IMR-90 (cell line): ENCODE measurements at regions not wholly inside any gene's neighbourhood (a gene's known extent, or its start where the extent isn't known, plus 50 kb on each side); places are given as distances from the start of the nearest gene placed in this dataset.

ENCODE experiments used
- ATAC-seq: fragments of 200-7000 bp; cut with Tn5 transposase; 2 replicates; pipeline ENCODE4 v1.9.1; 2020; ENCODE audit warnings: low read depth, mild to moderate bottlenecking, moderate library complexity
- BruUV-seq: library from RNA; stranded (reverse); fragments of 400-500 nt; replicated peaks from 2 replicates; lab custom pipeline; 2021; lab: Mats Ljungman, UMichigan
- CTCF ChIA-PET: fragments of 300-600 bp; formaldehyde crosslinking; extraction: SDS; loops from one replicate; lab custom pipeline; 2021; ENCODE audit warnings: antibody characterized with exemption; lab: Yijun Ruan, JAX
- POLR2A ChIA-PET: fragments of 300-600 bp; sonication (Branson Sonifier 250); formaldehyde crosslinking; loops from one replicate; lab custom pipeline; 2022; ENCODE audit warnings: antibody characterized with exemption; ENCODE audit not compliant: unreplicated experiment; lab: Charles Lee
- DNase-seq: peaks from one replicate; pipeline ENCODE4 v3.0.0; 2013
- H2AFZ ChIP-seq: replicated peaks from 2 replicates; pipeline ENCODE3; 2013; ENCODE audit warnings: low read length, mild to moderate bottlenecking; ENCODE audit not compliant: poor library complexity
- H2AK5ac ChIP-seq: 2 replicates; pipeline ENCODE4 v1.6.1; 2013; ENCODE audit warnings: low read depth, low read length, inconsistent platforms
- H2AK9ac ChIP-seq: replicated peaks from 2 replicates; pipeline ENCODE3; 2013; ENCODE audit warnings: mild to moderate bottlenecking, low read depth, low read length, moderate library complexity; ENCODE audit not compliant: poor library complexity
- H2BK120ac ChIP-seq: 2 replicates; pipeline ENCODE4 v1.6.1; 2013; ENCODE audit warnings: low read depth, low read length, inconsistent platforms
- H2BK15ac ChIP-seq: 3 replicates; pipeline ENCODE4 v1.6.1; 2013; ENCODE audit warnings: low read depth, low read length, inconsistent platforms
- H2BK20ac ChIP-seq: 2 replicates; pipeline ENCODE4 v1.6.1; 2013; ENCODE audit warnings: low read depth, mild to moderate bottlenecking, inconsistent platforms, low read length, moderate library complexity
- H2BK5ac ChIP-seq: 2 replicates; pipeline ENCODE4 v1.6.1; 2013; ENCODE audit warnings: mild to moderate bottlenecking, low read depth, low read length, inconsistent platforms; ENCODE audit not compliant: poor library complexity, severe bottlenecking
- H3K14ac ChIP-seq: replicated peaks from 2 replicates; pipeline ENCODE4 v1.6.1; 2013; ENCODE audit warnings: low read depth, low read length, inconsistent platforms
- H3K18ac ChIP-seq: 2 replicates; pipeline ENCODE4 v1.6.1; 2013; ENCODE audit warnings: low read depth, low read length, control low read depth
- H3K23ac ChIP-seq: 2 replicates; pipeline ENCODE4 v1.6.1; 2013; ENCODE audit warnings: low read depth, low read length, inconsistent platforms
- H3K27ac ChIP-seq: 2 replicates; pipeline ENCODE4 v1.5.1; 2013; ENCODE audit warnings: mild to moderate bottlenecking, control low read depth, low read length; ENCODE audit not compliant: insufficient read depth
- H3K27me3 ChIP-seq: 2 replicates; pipeline ENCODE4 v1.6.1; 2013; ENCODE audit warnings: low read length; ENCODE audit not compliant: control insufficient read depth, insufficient read depth
- H3K36me3 ChIP-seq: 2 replicates; pipeline ENCODE4 v1.6.1; 2013; ENCODE audit warnings: low read length, mixed read lengths; ENCODE audit not compliant: control insufficient read depth, insufficient read depth
- H3K4ac ChIP-seq: 2 replicates; pipeline ENCODE4 v1.6.1; 2013; ENCODE audit warnings: low read depth, low read length, inconsistent platforms
- H3K4me1 ChIP-seq: 2 replicates; pipeline ENCODE4 v1.6.1; 2013; ENCODE audit warnings: low read length, mixed read lengths; ENCODE audit not compliant: control insufficient read depth, insufficient read depth
- H3K4me2 ChIP-seq: 2 replicates; pipeline ENCODE4 v1.6.1; 2013; ENCODE audit warnings: low read depth, mild to moderate bottlenecking, control low read depth, low read length, moderate library complexity
- H3K4me3 ChIP-seq: 2 replicates; pipeline ENCODE4 v1.5.1; 2013; ENCODE audit warnings: low read depth, mild to moderate bottlenecking, control low read depth, low read length, moderate library complexity; ENCODE audit not compliant: insufficient read depth
- H3K56ac ChIP-seq: 2 replicates; pipeline ENCODE4 v1.6.1; 2013; ENCODE audit warnings: low read length, inconsistent platforms; ENCODE audit not compliant: insufficient read depth; ENCODE audit errors: extremely low read depth
- H3K79me1 ChIP-seq, 2 experiments: 2 replicates each; pipeline ENCODE4 v1.6.1; 2013; ENCODE audit warnings: low read length in 2 of 2, inconsistent platforms in 1 of 2, low read depth in 1 of 2
- H3K9ac ChIP-seq: 2 replicates; pipeline ENCODE4 v1.6.1; 2013; ENCODE audit warnings: low read depth, low read length, control low read depth
- H3K9me1 ChIP-seq: 2 replicates; pipeline ENCODE4 v1.6.1; 2013; ENCODE audit warnings: low read length, inconsistent platforms; ENCODE audit not compliant: insufficient read depth
- H3K9me3 ChIP-seq: 2 replicates; pipeline ENCODE4 v1.6.1; 2013; ENCODE audit warnings: low read length; ENCODE audit not compliant: control insufficient read depth, insufficient read depth
- H4K20me1 ChIP-seq: 2 replicates; pipeline ENCODE4 v1.6.1; 2013; ENCODE audit warnings: low read length, inconsistent platforms; ENCODE audit not compliant: insufficient read depth
- H4K5ac ChIP-seq: 2 replicates; pipeline ENCODE4 v1.6.1; 2013; ENCODE audit warnings: mild to moderate bottlenecking, low read depth, low read length, control low read depth
- H4K8ac ChIP-seq, 2 experiments: 2 replicates each; pipeline ENCODE4 v1.6.1; 2013; ENCODE audit warnings: low read depth in 2 of 2, low read length in 2 of 2, control low read depth in 1 of 2, inconsistent platforms in 1 of 2
- H4K91ac ChIP-seq: 2 replicates; pipeline ENCODE4 v1.6.1; 2013; ENCODE audit warnings: low read depth, low read length, inconsistent platforms; ENCODE audit not compliant: insufficient read depth
- BHLHE40 ChIP-seq: fragments of 150-350 bp; IDR thresholded peaks from 2 replicates; pipeline ENCODE4 v1.6.1; 2016; ENCODE audit warnings: mild to moderate bottlenecking, low read depth, low read length
- CEBPB ChIP-seq: IDR thresholded peaks from 2 replicates; pipeline ENCODE4 v1.6.1; 2012; ENCODE audit warnings: low read depth, low read length, improper control_type of control experiment
- CHD1 ChIP-seq: IDR thresholded peaks from 2 replicates; pipeline ENCODE4 v1.6.1; 2012; ENCODE audit warnings: low read depth, low read length, improper control_type of control experiment
- FOS ChIP-seq: fragments of 150-350 bp; IDR thresholded peaks from 2 replicates; pipeline ENCODE4 v1.6.1; 2016; ENCODE audit warnings: low read depth, low read length
- MAFK ChIP-seq: IDR thresholded peaks from 2 replicates; pipeline ENCODE4 v1.6.1; 2012; ENCODE audit warnings: low read depth, low read length, improper control_type of control experiment
- MAZ ChIP-seq: IDR thresholded peaks from 2 replicates; pipeline ENCODE4 v1.6.1; 2012; ENCODE audit warnings: low read depth, mild to moderate bottlenecking, low read length, improper control_type of control experiment, moderate library complexity, borderline replicate concordance
- MXI1 ChIP-seq: IDR thresholded peaks from 2 replicates; pipeline ENCODE4 v1.6.1; 2012; ENCODE audit warnings: low read depth, mild to moderate bottlenecking, low read length, moderate library complexity, borderline replicate concordance
- NFE2L2 ChIP-seq: fragments of 150-350 bp; IDR thresholded peaks from 2 replicates; pipeline ENCODE4 v1.6.1; 2016; ENCODE audit warnings: low read depth, mild to moderate bottlenecking, low read length
- POLR2A ChIP-seq: IDR thresholded peaks from 2 replicates; pipeline ENCODE4 v1.6.1; 2012; ENCODE audit warnings: mild to moderate bottlenecking, low read depth, low read length
- RAD21 ChIP-seq: IDR thresholded peaks from 2 replicates; pipeline ENCODE4 v1.6.1; 2012; ENCODE audit warnings: low read length, improper control_type of control experiment
- RCOR1 ChIP-seq: IDR thresholded peaks from 2 replicates; pipeline ENCODE4 v1.6.1; 2012; ENCODE audit warnings: mild to moderate bottlenecking, low read length, improper control_type of control experiment; ENCODE audit not compliant: insufficient replicate concordance
- RFX5 ChIP-seq: IDR thresholded peaks from 2 replicates; pipeline ENCODE4 v1.8.0; 2012; ENCODE audit warnings: low read depth, mild to moderate bottlenecking, low read length, moderate library complexity
- SMC3 ChIP-seq: fragments of 150-350 bp; IDR thresholded peaks from 2 replicates; pipeline ENCODE4 v1.6.1; 2016; ENCODE audit warnings: low read depth, mild to moderate bottlenecking, antibody characterized with exemption, low read length, moderate library complexity
- WGBS, 2 experiments: methylation state at CpG; one replicate each; pipeline versions ENCODE4 v1.1.5 to v1.1.7; 2013; ENCODE audit warnings: missing lambda C conversion rate in 2 of 2; ENCODE audit not compliant: insufficient read length in 1 of 2; ENCODE audit errors: extremely low coverage in 2 of 2; 5-methylcytosine and 5-hydroxymethylcytosine counted together
- dilution Hi-C: fragments of 300-500 bp; cut with HindIII; formaldehyde crosslinking; loops from one replicate; pipeline ENCODE4 v1.14.3; 2018; ENCODE audit warnings: low sequenced_read_pairs; ENCODE audit not compliant: unreplicated experiment
- in situ Hi-C: fragments of 300-500 bp; cut with MboI; formaldehyde crosslinking; loops from 3 replicates; pipeline ENCODE4 v1.14.3; 2019; ENCODE audit warnings: low sequenced_read_pairs, inconsistent platforms, mixed read lengths
- intact Hi-C: fragments of 100-400 bp; cut with micrococcal nuclease; formaldehyde crosslinking; loops from 2 replicates; pipeline ENCODE4 v1.10.0; 2022
- TF ChIP-seq, protein P1 (sequence below): conservative IDR thresholded peaks from 2 replicates; pipeline ENCODE4 v1.5.1; 2012; ENCODE audit warnings: mild to moderate bottlenecking, low read depth, low read length, improper control_type of control experiment
- TF ChIP-seq, protein P2 (sequence below): fragments of 150-350 bp; IDR thresholded peaks from 2 replicates; pipeline ENCODE4 v1.6.1; 2016; ENCODE audit warnings: low read depth, mild to moderate bottlenecking, low read length, moderate library complexity, borderline replicate concordance
- TF ChIP-seq, protein P3 (sequence below): fragments of 150-350 bp; IDR thresholded peaks from 2 replicates; pipeline ENCODE4 v1.6.1; 2017; ENCODE audit warnings: mild to moderate bottlenecking, antibody characterized with exemption, low read length, low read depth

DNA sequence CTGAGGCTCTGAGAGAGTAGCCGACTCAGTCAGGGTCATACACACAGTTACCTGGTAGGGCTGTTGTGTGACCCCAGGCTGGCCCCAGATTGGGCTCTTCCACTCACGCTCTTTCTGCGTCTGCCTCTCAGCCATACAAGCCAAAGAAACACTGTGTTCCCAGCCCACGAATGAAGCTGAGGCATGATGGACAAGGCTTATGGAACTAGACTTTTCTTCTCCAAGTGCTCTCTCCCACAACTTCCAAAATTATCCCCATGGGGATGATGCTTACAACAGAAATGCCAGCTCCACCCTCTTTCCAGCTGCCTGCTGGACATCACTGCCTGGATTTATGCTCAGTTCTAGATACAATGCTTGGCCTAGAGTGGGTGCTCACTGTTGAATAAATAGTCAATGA is 102.8 kb upstream of the JUN start:
- H2BK5ac ChIP-seq: no peak overlapping the region
- ChIA-PET POLR2A (no interaction called here), CTCF (no interaction called here)
- no peak overlapping the region for H3K18ac ChIP-seq
- no peak for ATAC-seq
- H4K20me1 ChIP-seq: no peaks in the 10 kb centered on the region
- H3K14ac ChIP-seq: peak overlapping the region; percentile 53; the same call in 1 of the 2 replicates
- BruUV-seq: no TSS peak
- no peak overlapping the region for H2AK9ac ChIP-seq
- H3K9me3 ChIP-seq: no peaks in the 10 kb centered on the region
- H2BK20ac ChIP-seq: no peak overlapping the region
- H4K8ac ChIP-seq: no peak overlapping the region
- no peak overlapping the region for H2AFZ ChIP-seq
- peak overlapping the region; percentile 4; the same call in 1 of the 3 replicates for H2BK15ac ChIP-seq
- no peak for TF ChIP-seq RAD21
- no peak for TF ChIP-seq POLR2A
- TF ChIP-seq FOS: no peak
- TF ChIP-seq RFX5: no peak
- TF ChIP-seq SMC3: no peak
- TF ChIP-seq, protein P1, sequence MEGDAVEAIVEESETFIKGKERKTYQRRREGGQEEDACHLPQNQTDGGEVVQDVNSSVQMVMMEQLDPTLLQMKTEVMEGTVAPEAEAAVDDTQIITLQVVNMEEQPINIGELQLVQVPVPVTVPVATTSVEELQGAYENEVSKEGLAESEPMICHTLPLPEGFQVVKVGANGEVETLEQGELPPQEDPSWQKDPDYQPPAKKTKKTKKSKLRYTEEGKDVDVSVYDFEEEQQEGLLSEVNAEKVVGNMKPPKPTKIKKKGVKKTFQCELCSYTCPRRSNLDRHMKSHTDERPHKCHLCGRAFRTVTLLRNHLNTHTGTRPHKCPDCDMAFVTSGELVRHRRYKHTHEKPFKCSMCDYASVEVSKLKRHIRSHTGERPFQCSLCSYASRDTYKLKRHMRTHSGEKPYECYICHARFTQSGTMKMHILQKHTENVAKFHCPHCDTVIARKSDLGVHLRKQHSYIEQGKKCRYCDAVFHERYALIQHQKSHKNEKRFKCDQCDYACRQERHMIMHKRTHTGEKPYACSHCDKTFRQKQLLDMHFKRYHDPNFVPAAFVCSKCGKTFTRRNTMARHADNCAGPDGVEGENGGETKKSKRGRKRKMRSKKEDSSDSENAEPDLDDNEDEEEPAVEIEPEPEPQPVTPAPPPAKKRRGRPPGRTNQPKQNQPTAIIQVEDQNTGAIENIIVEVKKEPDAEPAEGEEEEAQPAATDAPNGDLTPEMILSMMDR: no peak
- TF ChIP-seq NFE2L2: no peak
- TF ChIP-seq, protein P2, sequence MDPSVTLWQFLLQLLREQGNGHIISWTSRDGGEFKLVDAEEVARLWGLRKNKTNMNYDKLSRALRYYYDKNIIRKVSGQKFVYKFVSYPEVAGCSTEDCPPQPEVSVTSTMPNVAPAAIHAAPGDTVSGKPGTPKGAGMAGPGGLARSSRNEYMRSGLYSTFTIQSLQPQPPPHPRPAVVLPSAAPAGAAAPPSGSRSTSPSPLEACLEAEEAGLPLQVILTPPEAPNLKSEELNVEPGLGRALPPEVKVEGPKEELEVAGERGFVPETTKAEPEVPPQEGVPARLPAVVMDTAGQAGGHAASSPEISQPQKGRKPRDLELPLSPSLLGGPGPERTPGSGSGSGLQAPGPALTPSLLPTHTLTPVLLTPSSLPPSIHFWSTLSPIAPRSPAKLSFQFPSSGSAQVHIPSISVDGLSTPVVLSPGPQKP: no peak
- TF ChIP-seq, protein P3, sequence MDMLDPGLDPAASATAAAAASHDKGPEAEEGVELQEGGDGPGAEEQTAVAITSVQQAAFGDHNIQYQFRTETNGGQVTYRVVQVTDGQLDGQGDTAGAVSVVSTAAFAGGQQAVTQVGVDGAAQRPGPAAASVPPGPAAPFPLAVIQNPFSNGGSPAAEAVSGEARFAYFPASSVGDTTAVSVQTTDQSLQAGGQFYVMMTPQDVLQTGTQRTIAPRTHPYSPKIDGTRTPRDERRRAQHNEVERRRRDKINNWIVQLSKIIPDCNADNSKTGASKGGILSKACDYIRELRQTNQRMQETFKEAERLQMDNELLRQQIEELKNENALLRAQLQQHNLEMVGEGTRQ: no peak
- no peak for TF ChIP-seq BHLHE40
- no peak for TF ChIP-seq MXI1
- no peak for TF ChIP-seq CEBPB
- no peak for TF ChIP-seq MAZ
- no peak for TF ChIP-seq MAFK
- no peak for TF ChIP-seq CHD1
- TF ChIP-seq RCOR1: no peak
- H3K4me3 ChIP-seq: no peak overlapping the region
- dilution Hi-C loops: no loop called here
- H3K4me2 ChIP-seq: no peak overlapping the region
- no peak overlapping the region for H4K91ac ChIP-seq
- H4K5ac ChIP-seq: no peak overlapping the region
- 80% methylated on average over 3 of the region's 4 CpGs; no CpG with 5 or more reads in 1 of the 2 experiments for WGBS, 2 experiments
- H2AK5ac ChIP-seq: no peak overlapping the region; the same call in 1 of the 2 replicates
- H3K9ac ChIP-seq: no peak overlapping the region
- peaks cover 8% of the 10 kb centered on the region for H3K9me1 ChIP-seq
- H3K36me3 ChIP-seq: no peaks in the 10 kb centered on the region
- intact Hi-C loops: no loop called here
- no peak overlapping the region for H3K27ac ChIP-seq
- H3K4ac ChIP-seq: no peak overlapping the region
- no peaks in the 10 kb centered on the region for H3K27me3 ChIP-seq
- H2BK120ac ChIP-seq: no peak overlapping the region
- H3K79me1 ChIP-seq: no peaks in the 10 kb centered on the region
- peaks cover 11% of the 10 kb centered on the region for H3K4me1 ChIP-seq
- in situ Hi-C loops: no loop called here
- no peak for DNase-seq
- H3K23ac ChIP-seq: no peak overlapping the region
- no peak overlapping the region for H3K56ac ChIP-seq
